ENCODE measurements at regions not wholly inside any gene's neighbourhood (a gene's known extent, or its start where the extent isn't known, plus 50 kb on each side); places are given as distances from the start of the nearest gene placed in this dataset.

DNA sequence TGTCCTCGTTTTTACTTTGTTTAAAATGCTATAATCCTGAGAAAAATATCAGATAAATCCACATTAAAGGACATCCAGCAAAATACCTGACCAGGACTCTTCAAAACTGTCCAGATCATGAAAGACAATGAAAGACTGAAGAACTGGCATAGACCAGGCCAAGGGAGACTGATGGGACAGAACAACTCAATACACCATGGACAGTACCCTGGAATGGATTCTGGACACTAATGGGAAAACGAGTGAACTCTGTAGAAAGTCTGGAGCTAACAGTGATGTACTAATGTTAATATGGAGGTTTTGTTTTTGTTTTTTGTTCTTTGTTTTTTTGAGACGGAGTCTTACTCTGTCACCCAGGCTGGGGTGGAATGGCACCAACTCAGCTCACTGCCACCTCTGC lies 461.4 kb downstream of the CD83 start:
- TF ChIP-seq, protein P1, sequence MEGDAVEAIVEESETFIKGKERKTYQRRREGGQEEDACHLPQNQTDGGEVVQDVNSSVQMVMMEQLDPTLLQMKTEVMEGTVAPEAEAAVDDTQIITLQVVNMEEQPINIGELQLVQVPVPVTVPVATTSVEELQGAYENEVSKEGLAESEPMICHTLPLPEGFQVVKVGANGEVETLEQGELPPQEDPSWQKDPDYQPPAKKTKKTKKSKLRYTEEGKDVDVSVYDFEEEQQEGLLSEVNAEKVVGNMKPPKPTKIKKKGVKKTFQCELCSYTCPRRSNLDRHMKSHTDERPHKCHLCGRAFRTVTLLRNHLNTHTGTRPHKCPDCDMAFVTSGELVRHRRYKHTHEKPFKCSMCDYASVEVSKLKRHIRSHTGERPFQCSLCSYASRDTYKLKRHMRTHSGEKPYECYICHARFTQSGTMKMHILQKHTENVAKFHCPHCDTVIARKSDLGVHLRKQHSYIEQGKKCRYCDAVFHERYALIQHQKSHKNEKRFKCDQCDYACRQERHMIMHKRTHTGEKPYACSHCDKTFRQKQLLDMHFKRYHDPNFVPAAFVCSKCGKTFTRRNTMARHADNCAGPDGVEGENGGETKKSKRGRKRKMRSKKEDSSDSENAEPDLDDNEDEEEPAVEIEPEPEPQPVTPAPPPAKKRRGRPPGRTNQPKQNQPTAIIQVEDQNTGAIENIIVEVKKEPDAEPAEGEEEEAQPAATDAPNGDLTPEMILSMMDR (IDR thresholded peaks at IDR 0.05; ENCODE audit: low read length) = no peak
- no peak for TF ChIP-seq EZH2phosphoT487 (IDR thresholded peaks at IDR 0.05; ENCODE audit: low read length)

Data from MM.1S (cell line).